SK-N-SH treated with all-trans-retinoic acid at 6 μM for 48 hours (cell line): ENCODE measurements at regions not wholly inside any gene's neighbourhood (a gene's known extent, or its start where the extent isn't known, plus 50 kb on each side); places are given as distances from the start of the nearest gene placed in this dataset.

Experiments
- ATAC-seq: fragments of 200-7000 bp; cut with Tn5 transposase; 3 replicates; pipeline ENCODE4 v1.9.1; 2020; ENCODE audit warnings: mild to moderate bottlenecking, moderate library complexity
- ARNTL ChIP-seq: fragments of 450-650 bp; formaldehyde crosslinking; IDR thresholded peaks from 2 replicates; pipeline ENCODE4 v1.5.0; 2020; ENCODE audit warnings: low read depth, mild to moderate bottlenecking, moderate library complexity, borderline replicate concordance
- BACH2 ChIP-seq: fragments of 250-450 bp; sonication (Bioruptor Pico); IDR thresholded peaks from 2 replicates; pipeline ENCODE4 v1.9.0; 2021; ENCODE audit warnings: mild to moderate bottlenecking, borderline replicate concordance
- CSDC2 ChIP-seq: fragments of 250-450 bp; sonication (Bioruptor Pico); IDR thresholded peaks from 2 replicates; pipeline ENCODE4 v1.5.0; 2020; ENCODE audit warnings: mild to moderate bottlenecking, moderate library complexity
- ESRRG ChIP-seq: fragments of 250-450 bp; sonication (Bioruptor Pico); IDR thresholded peaks from 2 replicates; pipeline ENCODE4 v1.6.1; 2021; ENCODE audit warnings: mild to moderate bottlenecking
- GLIS3 ChIP-seq: fragments of 250-450 bp; sonication (Bioruptor Pico); IDR thresholded peaks from 2 replicates; pipeline ENCODE4 v1.5.0; 2020; ENCODE audit warnings: mild to moderate bottlenecking, moderate library complexity
- OSR1 ChIP-seq: fragments of 250-450 bp; sonication (Bioruptor Pico); IDR thresholded peaks from 2 replicates; pipeline ENCODE4 v1.8.0; 2022; ENCODE audit warnings: moderate library complexity, mild to moderate bottlenecking, inconsistent platforms
- PPARA ChIP-seq: fragments of 250-450 bp; sonication (Bioruptor Pico); IDR thresholded peaks from 2 replicates; pipeline ENCODE4 v1.5.0; 2020; ENCODE audit warnings: mild to moderate bottlenecking, borderline replicate concordance
- RARB ChIP-seq: fragments of 250-450 bp; sonication (Bioruptor Pico); IDR thresholded peaks from 2 replicates; pipeline ENCODE4 v1.8.0; 2021; ENCODE audit warnings: mild to moderate bottlenecking, moderate library complexity
- TCF4 ChIP-seq: fragments of 250-450 bp; sonication (Bioruptor Pico); IDR thresholded peaks from 2 replicates; pipeline ENCODE4 v1.8.0; 2021; ENCODE audit warnings: mild to moderate bottlenecking, moderate library complexity, borderline replicate concordance
- TOX ChIP-seq: fragments of 250-450 bp; sonication (Bioruptor Pico); IDR thresholded peaks from 2 replicates; pipeline ENCODE4 v1.8.0; 2021; ENCODE audit warnings: mild to moderate bottlenecking, moderate library complexity, borderline replicate concordance
- ZC3H10 ChIP-seq: fragments of 250-450 bp; sonication (Bioruptor Pico); IDR thresholded peaks from 2 replicates; pipeline ENCODE4 v1.5.1; 2021; ENCODE audit warnings: mild to moderate bottlenecking, moderate library complexity
- ZFP3 ChIP-seq: fragments of 250-450 bp; sonication (Bioruptor Pico); IDR thresholded peaks from 2 replicates; pipeline ENCODE4 v1.5.0; 2020; ENCODE audit warnings: mild to moderate bottlenecking, moderate library complexity
- ZFP30 ChIP-seq: fragments of 450-650 bp; formaldehyde crosslinking; IDR thresholded peaks from 2 replicates; pipeline ENCODE4 v1.5.0; 2022; ENCODE audit warnings: mild to moderate bottlenecking, moderate library complexity
- ZNF565 ChIP-seq: fragments of 450-650 bp; formaldehyde crosslinking; conservative IDR thresholded peaks from 2 replicates; pipeline ENCODE4 v1.5.0; 2020; ENCODE audit warnings: low read depth, mild to moderate bottlenecking, moderate library complexity
- ZNF70 ChIP-seq: fragments of 450-650 bp; formaldehyde crosslinking; IDR thresholded peaks from 2 replicates; pipeline ENCODE4 v1.5.0; 2020; ENCODE audit warnings: mild to moderate bottlenecking, moderate library complexity
- TF ChIP-seq, protein P1 (sequence below): fragments of 250-450 bp; sonication (Bioruptor Pico); IDR thresholded peaks from 2 replicates; pipeline ENCODE4 v1.5.1; 2020; ENCODE audit warnings: low read depth, mild to moderate bottlenecking, moderate library complexity
- TF ChIP-seq, protein P2 (sequence below): fragments of 250-450 bp; sonication (Bioruptor Pico); IDR thresholded peaks from 2 replicates; pipeline ENCODE4 v1.8.0; 2020; ENCODE audit warnings: mild to moderate bottlenecking, moderate library complexity, borderline replicate concordance
- TF ChIP-seq, protein P3 (sequence below): fragments of 250-450 bp; sonication (Bioruptor Pico); IDR thresholded peaks from 2 replicates; pipeline ENCODE4 v1.8.0; 2021; ENCODE audit warnings: low read depth, mild to moderate bottlenecking, moderate library complexity, borderline replicate concordance
- TF ChIP-seq, protein P4 (sequence below): fragments of 250-450 bp; sonication (Bioruptor Pico); IDR thresholded peaks from 2 replicates; pipeline ENCODE4 v1.5.1; 2021; ENCODE audit warnings: mild to moderate bottlenecking, moderate library complexity

DNA sequence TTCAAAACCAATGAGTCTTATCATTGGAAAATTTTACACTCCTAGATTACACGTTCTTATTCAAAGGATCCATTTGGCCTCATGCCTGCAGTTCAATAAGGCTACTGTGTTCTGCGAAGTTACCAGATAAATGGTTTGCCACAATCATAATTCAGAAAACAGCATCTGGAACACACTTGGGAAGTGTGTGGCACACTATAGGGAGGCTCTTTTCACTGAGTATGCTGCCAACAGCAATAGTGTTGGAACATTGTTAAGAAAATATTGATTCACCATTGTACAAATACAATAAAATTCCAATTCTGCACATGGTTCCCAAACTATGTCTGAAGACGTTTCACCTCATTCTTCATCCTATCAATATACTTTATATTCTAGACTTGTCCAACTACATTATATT lies 141.4 kb upstream of the DOK6 start:
- no peak for TF ChIP-seq ARNTL (CRISPR knock-in tag)
- no peak for ATAC-seq

DNA sequence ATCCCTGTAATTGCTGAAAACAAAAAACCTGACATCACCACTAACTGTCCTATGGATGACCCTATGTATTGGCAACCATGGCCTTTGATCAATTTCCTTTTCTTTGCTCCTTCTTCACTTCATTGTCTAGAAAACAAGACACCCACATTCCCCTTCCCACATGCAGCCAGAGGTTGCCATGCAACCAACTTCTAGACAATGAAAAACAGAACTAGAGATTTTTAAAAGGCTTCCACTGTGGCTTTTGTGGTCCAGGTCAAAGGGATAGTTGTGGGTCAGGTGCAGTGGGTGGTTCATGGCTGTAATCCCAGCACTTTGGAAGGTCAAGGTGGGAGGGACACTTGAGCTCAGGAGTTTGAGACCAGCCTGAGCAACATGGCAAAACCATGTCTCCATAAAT lies 139.3 kb upstream of the DOK6 start:
- TF ChIP-seq TCF4 (no peak), ARNTL (CRISPR knock-in tag) (no peak)
- TF ChIP-seq, protein P1, sequence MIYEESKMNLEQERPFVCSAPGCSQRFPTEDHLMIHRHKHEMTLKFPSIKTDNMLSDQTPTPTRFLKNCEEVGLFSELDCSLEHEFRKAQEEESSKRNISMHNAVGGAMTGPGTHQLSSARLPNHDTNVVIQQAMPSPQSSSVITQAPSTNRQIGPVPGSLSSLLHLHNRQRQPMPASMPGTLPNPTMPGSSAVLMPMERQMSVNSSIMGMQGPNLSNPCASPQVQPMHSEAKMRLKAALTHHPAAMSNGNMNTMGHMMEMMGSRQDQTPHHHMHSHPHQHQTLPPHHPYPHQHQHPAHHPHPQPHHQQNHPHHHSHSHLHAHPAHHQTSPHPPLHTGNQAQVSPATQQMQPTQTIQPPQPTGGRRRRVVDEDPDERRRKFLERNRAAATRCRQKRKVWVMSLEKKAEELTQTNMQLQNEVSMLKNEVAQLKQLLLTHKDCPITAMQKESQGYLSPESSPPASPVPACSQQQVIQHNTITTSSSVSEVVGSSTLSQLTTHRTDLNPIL (CRISPR knock-in tag): no peak
- no peak for ATAC-seq

DNA sequence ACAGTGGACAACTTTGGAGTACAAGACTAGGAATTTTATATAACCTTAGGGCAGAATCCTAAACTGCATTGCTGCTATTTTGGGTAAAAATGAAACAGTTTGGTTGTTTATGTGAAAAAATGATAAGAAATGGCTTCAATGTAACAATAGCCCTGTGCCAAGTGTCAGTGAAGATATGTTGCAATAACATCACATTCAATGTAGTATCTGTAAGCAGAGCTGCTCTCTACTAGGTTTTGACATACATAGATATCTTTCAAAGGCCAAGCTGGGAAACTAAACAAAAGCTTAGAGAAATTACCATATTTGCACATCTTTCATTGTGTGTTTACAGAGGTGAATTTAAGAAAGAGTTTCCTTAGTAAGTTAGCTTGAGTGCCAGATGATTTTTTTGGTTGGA lies 135.0 kb upstream of the DOK6 start:
- no peak for ATAC-seq
- TF ChIP-seq ZFP30 (CRISPR knock-in tag) (no peak), ESRRG (no peak)
- TF ChIP-seq, protein P2, sequence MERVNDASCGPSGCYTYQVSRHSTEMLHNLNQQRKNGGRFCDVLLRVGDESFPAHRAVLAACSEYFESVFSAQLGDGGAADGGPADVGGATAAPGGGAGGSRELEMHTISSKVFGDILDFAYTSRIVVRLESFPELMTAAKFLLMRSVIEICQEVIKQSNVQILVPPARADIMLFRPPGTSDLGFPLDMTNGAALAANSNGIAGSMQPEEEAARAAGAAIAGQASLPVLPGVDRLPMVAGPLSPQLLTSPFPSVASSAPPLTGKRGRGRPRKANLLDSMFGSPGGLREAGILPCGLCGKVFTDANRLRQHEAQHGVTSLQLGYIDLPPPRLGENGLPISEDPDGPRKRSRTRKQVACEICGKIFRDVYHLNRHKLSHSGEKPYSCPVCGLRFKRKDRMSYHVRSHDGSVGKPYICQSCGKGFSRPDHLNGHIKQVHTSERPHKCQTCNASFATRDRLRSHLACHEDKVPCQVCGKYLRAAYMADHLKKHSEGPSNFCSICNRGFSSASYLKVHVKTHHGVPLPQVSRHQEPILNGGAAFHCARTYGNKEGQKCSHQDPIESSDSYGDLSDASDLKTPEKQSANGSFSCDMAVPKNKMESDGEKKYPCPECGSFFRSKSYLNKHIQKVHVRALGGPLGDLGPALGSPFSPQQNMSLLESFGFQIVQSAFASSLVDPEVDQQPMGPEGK (CRISPR knock-in tag): no peak

DNA sequence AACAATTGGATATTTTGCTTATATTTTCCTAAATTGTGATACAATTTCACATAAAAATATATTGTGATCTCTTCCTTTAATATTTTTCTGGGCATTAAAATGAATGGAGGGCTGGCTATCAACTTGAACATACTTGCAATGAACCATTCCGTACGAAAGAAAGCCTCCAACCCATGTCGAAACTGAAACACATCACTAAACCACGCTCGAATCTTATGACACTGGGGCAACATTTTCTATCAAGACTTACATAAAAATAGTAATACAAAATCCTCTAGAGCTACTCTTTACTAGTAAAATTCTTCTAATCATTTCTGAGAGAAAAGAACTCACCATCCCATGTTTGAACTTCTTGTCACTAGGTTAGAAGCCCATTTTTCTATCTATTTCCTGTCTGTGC lies 132.8 kb upstream of the DOK6 start:
- TF ChIP-seq ZFP30 (CRISPR knock-in tag) (no peak), BACH2 (CRISPR knock-in tag) (no peak), ZFP3 (CRISPR knock-in tag) (no peak), TCF4 (no peak), PPARA (CRISPR knock-in tag) (no peak), ZNF70 (no peak), OSR1 (no peak), RARB (CRISPR knock-in tag) (no peak), GLIS3 (no peak)
- TF ChIP-seq, protein P2 (CRISPR knock-in tag): no peak
- TF ChIP-seq, protein P3, sequence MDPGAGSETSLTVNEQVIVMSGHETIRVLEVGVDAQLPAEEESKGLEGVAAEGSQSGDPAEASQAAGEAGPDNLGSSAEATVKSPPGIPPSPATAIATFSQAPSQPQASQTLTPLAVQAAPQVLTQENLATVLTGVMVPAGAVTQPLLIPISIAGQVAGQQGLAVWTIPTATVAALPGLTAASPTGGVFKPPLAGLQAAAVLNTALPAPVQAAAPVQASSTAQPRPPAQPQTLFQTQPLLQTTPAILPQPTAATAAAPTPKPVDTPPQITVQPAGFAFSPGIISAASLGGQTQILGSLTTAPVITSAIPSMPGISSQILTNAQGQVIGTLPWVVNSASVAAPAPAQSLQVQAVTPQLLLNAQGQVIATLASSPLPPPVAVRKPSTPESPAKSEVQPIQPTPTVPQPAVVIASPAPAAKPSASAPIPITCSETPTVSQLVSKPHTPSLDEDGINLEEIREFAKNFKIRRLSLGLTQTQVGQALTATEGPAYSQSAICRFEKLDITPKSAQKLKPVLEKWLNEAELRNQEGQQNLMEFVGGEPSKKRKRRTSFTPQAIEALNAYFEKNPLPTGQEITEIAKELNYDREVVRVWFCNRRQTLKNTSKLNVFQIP (CRISPR knock-in tag): no peak
- ATAC-seq: no peak

DNA sequence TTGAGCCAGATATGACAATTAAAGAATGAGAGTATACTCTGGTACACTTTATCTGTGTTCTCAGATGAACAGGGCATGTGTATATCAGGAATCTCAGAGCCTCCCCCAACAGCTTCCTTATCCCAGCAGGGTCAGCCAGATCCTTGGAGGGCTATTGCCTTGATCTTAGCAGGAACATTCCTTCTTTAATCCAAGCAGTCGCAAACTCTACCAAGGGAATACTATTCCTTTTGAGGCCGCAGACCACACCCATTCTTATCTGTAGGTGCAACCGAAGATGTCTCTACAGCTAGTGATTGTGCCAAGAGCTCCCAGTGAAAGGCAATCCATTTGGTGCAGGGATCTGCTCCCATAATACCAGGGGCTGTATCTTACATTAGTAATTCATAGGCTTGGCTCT lies 118.3 kb upstream of the DOK6 start:
- no peak for TF ChIP-seq ZNF565 (CRISPR knock-in tag)
- TF ChIP-seq ZFP30 (CRISPR knock-in tag): no peak
- TF ChIP-seq ZC3H10: no peak
- TF ChIP-seq, protein P2 (CRISPR knock-in tag): no peak
- no peak for TF ChIP-seq ARNTL (CRISPR knock-in tag)
- TF ChIP-seq RARB (CRISPR knock-in tag): no peak
- TF ChIP-seq TOX (CRISPR knock-in tag): no peak
- TF ChIP-seq, protein P4, sequence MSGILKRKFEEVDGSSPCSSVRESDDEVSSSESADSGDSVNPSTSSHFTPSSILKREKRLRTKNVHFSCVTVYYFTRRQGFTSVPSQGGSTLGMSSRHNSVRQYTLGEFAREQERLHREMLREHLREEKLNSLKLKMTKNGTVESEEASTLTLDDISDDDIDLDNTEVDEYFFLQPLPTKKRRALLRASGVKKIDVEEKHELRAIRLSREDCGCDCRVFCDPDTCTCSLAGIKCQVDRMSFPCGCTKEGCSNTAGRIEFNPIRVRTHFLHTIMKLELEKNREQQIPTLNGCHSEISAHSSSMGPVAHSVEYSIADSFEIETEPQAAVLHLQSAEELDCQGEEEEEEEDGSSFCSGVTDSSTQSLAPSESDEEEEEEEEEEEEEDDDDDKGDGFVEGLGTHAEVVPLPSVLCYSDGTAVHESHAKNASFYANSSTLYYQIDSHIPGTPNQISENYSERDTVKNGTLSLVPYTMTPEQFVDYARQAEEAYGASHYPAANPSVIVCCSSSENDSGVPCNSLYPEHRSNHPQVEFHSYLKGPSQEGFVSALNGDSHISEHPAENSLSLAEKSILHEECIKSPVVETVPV (CRISPR knock-in tag): no peak
- no peak for TF ChIP-seq CSDC2 (CRISPR knock-in tag)
- TF ChIP-seq, protein P1 (CRISPR knock-in tag): no peak
- ATAC-seq: no peak
